GM23338 (cell line): ENCODE measurements at regions not wholly inside any gene's neighbourhood (a gene's known extent, or its start where the extent isn't known, plus 50 kb on each side); places are given as distances from the start of the nearest gene placed in this dataset.
"Not testable (repeated sequence)": the region's sequence is repeated elsewhere in the genome, so short reads cannot be mapped to it uniquely, and the experiment has no call there.

ENCODE experiments used
- CREB1 ChIP-seq: fragments of 250-450 bp; sonication (Bioruptor Pico); IDR thresholded peaks from 2 replicates; pipeline ENCODE4 v1.5.0; 2020; ENCODE audit warnings: low read depth, mild to moderate bottlenecking, moderate library complexity
- CTCF ChIP-seq, 2 experiments: fragments of 200-600 bp in 1 of 2; sonication (generic) in 1 of 2; conservative IDR thresholded peaks; 2 replicates each; pipeline versions ENCODE4 v1.5.1 to v1.6.1; 2016 to 2017; ENCODE audit warnings: antibody characterized with exemption in 2 of 2, low read depth in 2 of 2, mild to moderate bottlenecking in 2 of 2, moderate library complexity in 1 of 2
- EZH2 ChIP-seq: fragments of 200-600 bp; sonication (generic); IDR thresholded peaks from one replicate; pipeline ENCODE4 v1.8.0; 2017; ENCODE audit warnings: antibody characterized with exemption, mild to moderate bottlenecking, low read depth; ENCODE audit not compliant: unreplicated experiment
- EZH2phosphoT487 ChIP-seq: fragments of 200-600 bp; sonication (generic); IDR thresholded peaks from one replicate; pipeline ENCODE4 v1.8.1; 2018; ENCODE audit warnings: antibody characterized with exemption; ENCODE audit not compliant: unreplicated experiment
- POLR2AphosphoS5 ChIP-seq: IDR thresholded peaks from 2 replicates; pipeline ENCODE4 v1.6.1; 2016; ENCODE audit warnings: antibody characterized with exemption, low read depth

- TF ChIP-seq EZH2phosphoT487; EZH2; CREB1 (CRISPR knock-in tag); CTCF (conservative IDR thresholded peaks at IDR 0.05; ENCODE audit: low read depth in 2 of 2); POLR2AphosphoS5: not testable (repeated sequence)
Measured at GRCh38 chr3:73266558-73266957, 205.1 kb downstream of the EBLN2 start.
